ENCODE measurements at regions not wholly inside any gene's neighbourhood (a gene's known extent, or its start where the extent isn't known, plus 50 kb on each side); places are given as distances from the start of the nearest gene placed in this dataset.

- no peak overlapping the region for H3K27ac ChIP-seq
- TF ChIP-seq CTCF (IDR thresholded peaks at IDR 0.05) = no peak
- TF ChIP-seq ZFX (IDR thresholded peaks at IDR 0.05; ENCODE audit: borderline replicate concordance) = no peak
These were observed 235.3 kb upstream of the FOXN3 start for GRCh38 chr14:89652352-89652751.

GRCh38 chr14:89651805-89652204 is 234.8 kb upstream of the FOXN3 start:
- no peak for TF ChIP-seq ZFX (IDR thresholded peaks at IDR 0.05; ENCODE audit: borderline replicate concordance)
- TF ChIP-seq CTCF (IDR thresholded peaks at IDR 0.05) = no peak
- H3K27ac ChIP-seq = no peak overlapping the region

- TF ChIP-seq ZFX (IDR thresholded peaks at IDR 0.05; ENCODE audit: borderline replicate concordance) = no peak
- TF ChIP-seq CTCF (IDR thresholded peaks at IDR 0.05) = no peak
These were observed 233.3 kb upstream of the FOXN3 start for GRCh38 chr14:89650077-89650978.

GRCh38 chr14:89649451-89650075 is 232.5 kb upstream of the FOXN3 start:
- TF ChIP-seq ZFX (IDR thresholded peaks at IDR 0.05; ENCODE audit: borderline replicate concordance) = no peak
- no peak for TF ChIP-seq CTCF (IDR thresholded peaks at IDR 0.05)
- no peak overlapping the region for H3K27ac ChIP-seq

More at GRCh38 chr14:89650077-89650978, 233.3 kb upstream of the FOXN3 start:
- no peak overlapping the region for H3K27ac ChIP-seq

GRCh38 chr14:89648924-89649323 is 231.9 kb upstream of the FOXN3 start:
- TF ChIP-seq ZFX (IDR thresholded peaks at IDR 0.05; ENCODE audit: borderline replicate concordance) = no peak
- TF ChIP-seq CTCF (IDR thresholded peaks at IDR 0.05) = no peak
- H3K27ac ChIP-seq = no peak overlapping the region

GRCh38 chr14:89648510-89648909 is 231.5 kb upstream of the FOXN3 start:
- no peak overlapping the region for H3K27ac ChIP-seq
- TF ChIP-seq CTCF (IDR thresholded peaks at IDR 0.05) = no peak
- TF ChIP-seq ZFX (IDR thresholded peaks at IDR 0.05; ENCODE audit: borderline replicate concordance) = no peak

- H3K27ac ChIP-seq = no peak overlapping the region
- no peak for TF ChIP-seq CTCF (IDR thresholded peaks at IDR 0.05)
- no peak for TF ChIP-seq ZFX (IDR thresholded peaks at IDR 0.05; ENCODE audit: borderline replicate concordance)
These were observed 229.9 kb upstream of the FOXN3 start for GRCh38 chr14:89646971-89647370.
